ENCODE measurements at regions not wholly inside any gene's neighbourhood (a gene's known extent, or its start where the extent isn't known, plus 50 kb on each side); places are given as distances from the start of the nearest gene placed in this dataset.

DNA sequence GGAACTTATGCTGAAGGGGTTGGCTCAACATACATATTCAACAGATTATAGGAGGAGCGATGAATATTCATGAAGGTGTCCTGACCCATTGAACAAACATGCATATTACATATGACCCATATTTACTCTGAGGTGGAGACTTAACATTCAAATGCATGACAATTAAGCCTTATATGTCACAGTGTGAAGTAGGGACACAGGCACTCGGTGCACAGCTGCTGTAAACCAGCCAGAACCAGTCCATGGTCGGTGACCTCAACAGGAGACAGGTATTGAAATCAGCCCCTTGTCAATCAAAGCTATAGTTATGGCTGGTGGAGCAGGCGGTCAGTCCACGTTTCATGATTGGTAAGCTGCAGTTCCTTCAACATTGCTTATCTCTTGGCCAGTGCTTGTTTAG lies 347.3 kb downstream of the THBS2 start:
- peaks cover 0 to 10% (median 0%) of the 10 kb centered on the region in 3 donors for H3K9me3 ChIP-seq
- no peak for TF ChIP-seq POLR2A (IDR thresholded peaks at IDR 0.05)
- TF ChIP-seq, protein P1, sequence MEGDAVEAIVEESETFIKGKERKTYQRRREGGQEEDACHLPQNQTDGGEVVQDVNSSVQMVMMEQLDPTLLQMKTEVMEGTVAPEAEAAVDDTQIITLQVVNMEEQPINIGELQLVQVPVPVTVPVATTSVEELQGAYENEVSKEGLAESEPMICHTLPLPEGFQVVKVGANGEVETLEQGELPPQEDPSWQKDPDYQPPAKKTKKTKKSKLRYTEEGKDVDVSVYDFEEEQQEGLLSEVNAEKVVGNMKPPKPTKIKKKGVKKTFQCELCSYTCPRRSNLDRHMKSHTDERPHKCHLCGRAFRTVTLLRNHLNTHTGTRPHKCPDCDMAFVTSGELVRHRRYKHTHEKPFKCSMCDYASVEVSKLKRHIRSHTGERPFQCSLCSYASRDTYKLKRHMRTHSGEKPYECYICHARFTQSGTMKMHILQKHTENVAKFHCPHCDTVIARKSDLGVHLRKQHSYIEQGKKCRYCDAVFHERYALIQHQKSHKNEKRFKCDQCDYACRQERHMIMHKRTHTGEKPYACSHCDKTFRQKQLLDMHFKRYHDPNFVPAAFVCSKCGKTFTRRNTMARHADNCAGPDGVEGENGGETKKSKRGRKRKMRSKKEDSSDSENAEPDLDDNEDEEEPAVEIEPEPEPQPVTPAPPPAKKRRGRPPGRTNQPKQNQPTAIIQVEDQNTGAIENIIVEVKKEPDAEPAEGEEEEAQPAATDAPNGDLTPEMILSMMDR (IDR thresholded peaks at IDR 0.05): no peak
- TF ChIP-seq POLR2AphosphoS5 (IDR thresholded peaks at IDR 0.05): no peak
- no peak for TF ChIP-seq EP300 (IDR thresholded peaks at IDR 0.05)
- no peaks in the 10 kb centered on the region for H3K36me3 ChIP-seq
- no peak overlapping the region for H3K4me3 ChIP-seq
- H3K27ac ChIP-seq: no peak overlapping the region
- ATAC-seq: no peak
- H3K4me1 ChIP-seq: no peaks in the 10 kb centered on the region
- 88 to 92% methylated on average over 2 to 3 of the region's 5 CpGs for WGBS, 2 donors (ENCODE audit: low coverage in 1 of 2)
- H3K27me3 ChIP-seq: no peaks in the 10 kb centered on the region

DNA sequence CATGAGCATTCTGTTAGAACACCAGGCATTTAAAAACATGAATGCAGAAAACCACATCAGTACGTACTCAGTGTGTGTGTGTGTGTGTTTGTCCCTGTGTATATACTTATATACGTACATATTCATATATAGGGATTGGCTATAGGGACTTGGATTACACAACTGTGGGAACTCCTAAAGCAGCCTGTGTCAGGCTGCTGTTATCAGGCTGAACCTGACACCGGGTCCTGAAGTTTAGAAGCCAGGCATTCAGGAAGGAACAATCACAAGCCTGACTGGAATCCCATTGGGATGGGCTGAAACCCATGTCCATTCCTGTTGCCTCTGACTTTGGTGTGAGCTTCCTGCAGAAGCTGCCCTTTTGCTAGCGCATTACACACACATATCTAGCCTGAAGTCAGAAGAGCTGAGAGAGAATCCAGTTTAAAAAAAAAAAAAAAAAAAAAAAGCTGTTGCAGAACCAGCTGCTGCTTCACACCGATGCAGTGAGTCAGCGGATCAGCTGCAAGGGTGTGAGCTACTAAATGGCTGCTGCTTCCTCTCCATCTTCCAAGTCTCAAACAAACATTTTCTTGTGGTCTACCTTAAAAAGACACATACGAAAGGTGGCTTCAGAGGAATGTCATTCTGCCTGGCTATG lies 348.1 kb downstream of the THBS2 start:
- Histone ChIP-seq H3K4me1 (no peaks in the 10 kb centered on the region), H3K9me3 (peaks cover 0 to 10% (median 0%) of the 10 kb centered on the region in 3 donors), H3K4me3 (no peak overlapping the region), H3K27me3 (no peaks in the 10 kb centered on the region), H3K36me3 (no peaks in the 10 kb centered on the region), H3K27ac (no peak overlapping the region)
- no peak for ATAC-seq
- no peak for TF ChIP-seq EP300 (IDR thresholded peaks at IDR 0.05)
- no peak for TF ChIP-seq POLR2AphosphoS5 (IDR thresholded peaks at IDR 0.05)
- TF ChIP-seq, protein P1 (IDR thresholded peaks at IDR 0.05): no peak
- no peak for TF ChIP-seq POLR2A (IDR thresholded peaks at IDR 0.05)
- WGBS, 2 donors (ENCODE audit: low coverage in 1 of 2): 75 to 88% methylated on average over 4 to 5 of the region's 7 CpGs

DNA sequence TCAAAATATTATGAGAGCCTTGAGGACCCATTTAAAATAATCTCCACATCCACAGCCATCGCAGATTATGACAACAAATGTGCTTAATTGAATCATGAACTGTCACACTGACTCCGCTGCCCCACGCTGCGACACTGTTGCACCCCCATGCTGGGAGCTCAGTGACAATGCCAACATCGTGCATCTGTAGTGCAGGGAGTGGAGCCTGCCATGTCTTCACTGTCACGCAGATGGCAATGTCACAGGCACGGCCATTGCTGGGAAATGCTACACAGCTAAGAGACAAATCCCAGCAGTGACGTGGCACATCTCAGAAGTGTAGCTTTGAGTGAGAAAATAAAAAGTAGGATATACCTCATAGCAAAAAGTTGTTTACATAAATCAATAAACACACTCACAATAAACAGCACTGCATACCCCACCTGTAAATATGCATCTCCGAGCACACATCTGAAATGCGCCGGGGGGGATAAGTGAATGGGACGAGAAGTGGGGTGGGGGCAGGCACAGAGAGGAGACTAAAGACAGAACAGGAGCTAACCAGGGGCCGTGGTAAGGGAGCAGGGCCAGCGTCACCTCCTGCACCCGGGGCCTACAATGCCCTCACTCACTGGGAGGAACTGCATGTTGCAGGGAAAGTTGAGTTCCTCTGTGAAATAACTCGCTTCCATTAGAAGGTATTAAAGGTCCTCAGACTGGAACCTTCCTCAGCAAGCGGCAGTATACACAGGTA lies 349.9 kb downstream of the THBS2 start:
- TF ChIP-seq POLR2AphosphoS5 (IDR thresholded peaks at IDR 0.05): no peak
- TF ChIP-seq POLR2A (IDR thresholded peaks at IDR 0.05): no peak
- no peak for TF ChIP-seq EP300 (IDR thresholded peaks at IDR 0.05)
- TF ChIP-seq, protein P1 (IDR thresholded peaks at IDR 0.05): no peak
- ATAC-seq: no peak
- H3K4me3 ChIP-seq: no peak overlapping the region
- WGBS, 2 donors (ENCODE audit: low coverage in 1 of 2): 85 to 87% methylated on average over 7 to 13 of the region's 17 CpGs
- H3K36me3 ChIP-seq: no peaks in the 10 kb centered on the region
- H3K9me3 ChIP-seq: peaks cover 0 to 10% (median 0%) of the 10 kb centered on the region in 3 donors
- H3K27ac ChIP-seq: no peak overlapping the region
- no peaks in the 10 kb centered on the region for H3K27me3 ChIP-seq
- peaks cover 0 to 3% (median 0%) of the 10 kb centered on the region in 3 donors for H3K4me1 ChIP-seq

DNA sequence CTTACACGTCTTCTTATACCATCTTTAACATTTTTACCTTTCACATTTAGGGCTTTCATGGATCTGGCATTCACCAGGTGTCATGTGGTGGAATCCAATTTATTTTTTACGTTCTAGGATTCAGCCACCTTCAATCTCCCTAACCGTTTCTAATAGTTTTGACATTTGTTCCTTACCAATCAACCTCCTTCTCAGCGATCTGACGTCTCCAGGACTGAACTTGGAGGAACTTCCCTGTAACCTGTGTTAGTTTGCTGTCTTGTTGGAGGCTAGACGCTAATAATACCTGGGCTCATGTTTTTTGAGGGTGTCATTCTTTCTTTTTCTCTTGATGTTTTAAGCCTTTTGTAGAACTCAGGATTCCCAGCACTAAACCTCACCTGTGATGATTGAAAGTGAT lies 351.6 kb downstream of the THBS2 start:
- no peaks in the 10 kb centered on the region for H3K9me3 ChIP-seq
- H3K27me3 ChIP-seq: no peaks in the 10 kb centered on the region
- H3K36me3 ChIP-seq: no peaks in the 10 kb centered on the region
- no peak for TF ChIP-seq POLR2A (IDR thresholded peaks at IDR 0.05)
- ATAC-seq: no peak
- H3K4me1 ChIP-seq: peaks cover 0 to 12% (median 0%) of the 10 kb centered on the region in 3 donors
- WGBS, 2 donors (ENCODE audit: low coverage in 1 of 2): 45 to 74% methylated on average over 3 to 6 of the region's 6 CpGs
- H3K4me3 ChIP-seq: no peak overlapping the region
- no peak overlapping the region for H3K27ac ChIP-seq

DNA sequence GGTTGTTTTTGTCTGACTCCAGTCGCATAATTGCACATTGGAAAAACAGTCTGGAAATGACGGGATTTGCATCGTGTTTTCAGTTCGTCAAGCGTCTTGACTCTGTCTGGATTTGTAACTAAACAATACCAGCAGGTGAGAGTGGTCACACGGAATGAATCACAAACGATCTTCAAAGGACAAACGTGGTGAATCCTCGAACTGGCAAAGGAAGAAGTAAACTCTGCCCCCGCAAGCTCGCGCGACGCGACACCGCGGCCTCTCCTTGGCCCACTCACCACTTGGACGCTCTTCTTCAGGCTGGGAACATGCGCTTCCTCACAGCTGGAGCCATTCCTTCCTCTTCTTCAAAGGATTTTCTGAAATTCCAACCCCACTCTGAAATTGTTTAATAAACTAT lies 352.6 kb downstream of the THBS2 start:
- ATAC-seq: no peak
- no peaks in the 10 kb centered on the region for H3K36me3 ChIP-seq
- TF ChIP-seq, protein P1 (IDR thresholded peaks at IDR 0.05): no peak
- TF ChIP-seq POLR2A (IDR thresholded peaks at IDR 0.05): no peak
- no peak for TF ChIP-seq POLR2AphosphoS5 (IDR thresholded peaks at IDR 0.05)
- TF ChIP-seq EP300 (IDR thresholded peaks at IDR 0.05): no peak

More for the DNA sequence above, 352.6 kb downstream of the THBS2 start:
- Histone ChIP-seq H3K4me3 (no peak overlapping the region), H3K27me3 (no peaks in the 10 kb centered on the region), H3K9me3 (no peaks in the 10 kb centered on the region), H3K4me1 (peaks cover 0 to 12% (median 0%) of the 10 kb centered on the region in 3 donors), H3K27ac (no peak overlapping the region)
- 91 to 92% methylated on average over 16 to 19 of the region's 19 CpGs for WGBS, 2 donors (ENCODE audit: low coverage in 1 of 2)

Data from gastroesophageal sphincter (tissue), 4 donors.